SK-N-SH (cell line): ENCODE measurements at regions not wholly inside any gene's neighbourhood (a gene's known extent, or its start where the extent isn't known, plus 50 kb on each side); places are given as distances from the start of the nearest gene placed in this dataset.

Experiments used
- CTCF ChIA-PET: fragments of 300-600, 350-600 bp; formaldehyde crosslinking; extraction: SDS; loops from one replicate; lab custom pipeline; 2021; lab: Yijun Ruan, JAX
- POLR2A ChIA-PET: fragments of 350-600 bp; sonication (Branson Sonifier 250); formaldehyde crosslinking; extraction: SDS; loops from one replicate; lab custom pipeline; 2020; ENCODE audit warnings: antibody characterized with exemption, inconsistent platforms; lab: Yijun Ruan, JAX
- DNase-seq: peaks from one replicate; pipeline ENCODE4 v3.0.0; 2012
- H2AFZ ChIP-seq: fragments of 200-600 bp; sonication (generic); 2 replicates; pipeline ENCODE4 v1.8.1; 2016; ENCODE audit warnings: antibody characterized with exemption, mild to moderate bottlenecking, low read depth
- H3F3A ChIP-seq: fragments of 200-600 bp; sonication (generic); replicated peaks from 2 replicates; pipeline ENCODE3; 2016; ENCODE audit warnings: antibody characterized with exemption, mild to moderate bottlenecking; ENCODE audit not compliant: insufficient read depth
- H3K27ac ChIP-seq, 2 experiments: fragments of 200-500 bp in 1 of 2; fragments of 200-600 bp in 1 of 2; sonication (Bioruptor generic) in 1 of 2; sonication (generic), shearing (Covaris generic) in 1 of 2; 2 replicates each; pipeline versions ENCODE4 v1.5.1 to v1.6.1; 2014 to 2016; ENCODE audit warnings: low read depth in 2 of 2, inconsistent platforms in 1 of 2, low read length in 1 of 2, mild to moderate bottlenecking in 1 of 2, mixed read lengths in 1 of 2
- H3K27me3 ChIP-seq: fragments of 200-600 bp; sonication (generic), shearing (Covaris generic); 2 replicates; pipeline ENCODE4 v1.6.1; 2016; ENCODE audit warnings: mixed run types; ENCODE audit not compliant: insufficient read depth
- H3K36me3 ChIP-seq, 2 experiments: fragments of 200-500 bp in 1 of 2; fragments of 200-600 bp in 1 of 2; sonication (Bioruptor generic) in 1 of 2; sonication (generic) in 1 of 2; replicated peaks in 1 of 2; 2 replicates each; pipeline versions ENCODE3 to v1.5.1; 2014 to 2016; ENCODE audit warnings: low read length in 1 of 2, mild to moderate bottlenecking in 1 of 2; ENCODE audit not compliant: insufficient read depth in 2 of 2, control insufficient read depth in 1 of 2
- H3K4me1 ChIP-seq, 2 experiments: fragments of 200-500 bp in 1 of 2; fragments of 200-600 bp in 1 of 2; sonication (Bioruptor generic) in 1 of 2; sonication (generic), shearing (Covaris generic) in 1 of 2; 2 replicates each; pipeline versions ENCODE4 v1.5.1 to v1.6.1; 2014 to 2016; ENCODE audit warnings: low read depth in 1 of 2, low read length in 1 of 2, mixed run types in 1 of 2; ENCODE audit not compliant: insufficient read depth in 2 of 2, control insufficient read depth in 1 of 2
- H3K4me2 ChIP-seq: fragments of 200-600 bp; sonication (generic), shearing (Covaris generic); 2 replicates; pipeline ENCODE4 v1.6.1; 2017; ENCODE audit warnings: mixed run types
- H3K4me3 ChIP-seq, 2 experiments: fragments of 200-500 bp in 1 of 2; fragments of 200-600 bp in 1 of 2; sonication (Bioruptor generic) in 1 of 2; sonication (generic), shearing (Covaris generic) in 1 of 2; 2 replicates each; pipeline versions ENCODE4 v1.5.1 to v1.8.1; 2014 to 2016; ENCODE audit warnings: low read depth in 2 of 2, inconsistent platforms in 1 of 2, low read length in 1 of 2, mild to moderate bottlenecking in 1 of 2, mixed read lengths in 1 of 2, moderate library complexity in 1 of 2
- H3K79me2 ChIP-seq: fragments of 200-600 bp; sonication (generic); 2 replicates; pipeline ENCODE4 v1.8.1; 2017; ENCODE audit warnings: mild to moderate bottlenecking; ENCODE audit not compliant: insufficient read depth
- H3K9ac ChIP-seq: fragments of 200-600 bp; sonication (generic); 2 replicates; pipeline ENCODE4 v1.6.1; 2017; ENCODE audit warnings: mixed run types
- H3K9me2 ChIP-seq: fragments of 200-600 bp; sonication (generic); 2 replicates; pipeline ENCODE4 v1.6.1; 2017; ENCODE audit warnings: mixed run types
- H3K9me3 ChIP-seq: fragments of 200-600 bp; sonication (generic); 2 replicates; pipeline ENCODE4 v1.6.1; 2017; ENCODE audit warnings: mixed run types, mild to moderate bottlenecking, moderate library complexity
- H4K20me1 ChIP-seq: fragments of 200-600 bp; sonication (generic); 2 replicates; pipeline ENCODE4 v1.6.1; 2017; ENCODE audit warnings: mild to moderate bottlenecking, mixed run types; ENCODE audit not compliant: insufficient read depth
- CHD2 ChIP-seq: fragments of 150-350 bp; IDR thresholded peaks from 2 replicates; pipeline ENCODE4 v1.6.1; 2018; ENCODE audit warnings: low read length; ENCODE audit not compliant: partially characterized antibody
- CTCF ChIP-seq: fragments of 200-600 bp; sonication (generic); IDR thresholded peaks from 2 replicates; pipeline ENCODE4 v1.6.1; 2017; ENCODE audit warnings: antibody characterized with exemption, mild to moderate bottlenecking, moderate library complexity
- ELF1 ChIP-seq: IDR thresholded peaks from 2 replicates; pipeline ENCODE4 v1.4.0; 2012
- FOSL2 ChIP-seq: IDR thresholded peaks from 2 replicates; pipeline ENCODE4 v1.4.0; 2012; ENCODE audit warnings: low read depth, mild to moderate bottlenecking, moderate library complexity, borderline replicate concordance
- FOXJ3 ChIP-seq: sonication (generic); formaldehyde crosslinking; IDR thresholded peaks from 2 replicates; pipeline ENCODE4 v1.5.1; 2020; ENCODE audit warnings: mild to moderate bottlenecking, missing genetic modification reagents
- GABPA ChIP-seq: IDR thresholded peaks from 2 replicates; pipeline ENCODE4 v1.4.0; 2012; ENCODE audit warnings: low read depth, mild to moderate bottlenecking
- GATA2 ChIP-seq: sonication (generic); formaldehyde crosslinking; IDR thresholded peaks from 2 replicates; pipeline ENCODE4 v1.5.0; 2020; ENCODE audit warnings: mild to moderate bottlenecking, missing genetic modification reagents
- IRF3 ChIP-seq: fragments of 150-350 bp; IDR thresholded peaks from 2 replicates; pipeline ENCODE4 v1.6.1; 2016; ENCODE audit warnings: mild to moderate bottlenecking, low read depth, low read length
- MAX ChIP-seq: IDR thresholded peaks from 2 replicates; pipeline ENCODE4 v1.4.0; 2012; ENCODE audit warnings: low read depth
- NFIC ChIP-seq: IDR thresholded peaks from 2 replicates; pipeline ENCODE4 v1.4.0; 2012; ENCODE audit warnings: borderline replicate concordance
- NRF1 ChIP-seq: IDR thresholded peaks from 2 replicates; pipeline ENCODE4 v1.6.1; 2012; ENCODE audit warnings: low read depth, mild to moderate bottlenecking, low read length
- PBX3 ChIP-seq: IDR thresholded peaks from 2 replicates; pipeline ENCODE4; 2012
- RAD21 ChIP-seq: IDR thresholded peaks from 2 replicates; pipeline ENCODE4 v1.6.1; 2012; ENCODE audit warnings: mild to moderate bottlenecking, low read length
- SIN3A ChIP-seq: IDR thresholded peaks from 2 replicates; pipeline ENCODE4 v1.6.1; 2012; ENCODE audit warnings: low read depth, mild to moderate bottlenecking, low read length, moderate library complexity, borderline replicate concordance
- SMC3 ChIP-seq: IDR thresholded peaks from 2 replicates; pipeline ENCODE4 v1.6.1; 2012; ENCODE audit warnings: low read depth, low read length, improper control_type of control experiment
- TCF12 ChIP-seq: IDR thresholded peaks from 2 replicates; pipeline ENCODE4 v1.4.0; 2012
- TEAD4 ChIP-seq: IDR thresholded peaks from 2 replicates; pipeline ENCODE4 v1.4.0; 2012; ENCODE audit warnings: mild to moderate bottlenecking, borderline replicate concordance; ENCODE audit not compliant: insufficient read depth
- USF1 ChIP-seq: IDR thresholded peaks from 2 replicates; pipeline ENCODE4 v1.4.0; 2012; ENCODE audit warnings: low read depth, borderline replicate concordance
- USF2 ChIP-seq: fragments of 150-350 bp; IDR thresholded peaks from 2 replicates; pipeline ENCODE4 v1.6.1; 2017; ENCODE audit warnings: antibody characterized with exemption, low read length, low read depth, borderline replicate concordance
- YY1 ChIP-seq: IDR thresholded peaks from 2 replicates; pipeline ENCODE4 v1.4.0; 2012; ENCODE audit warnings: low read depth, mild to moderate bottlenecking
- WGBS: methylation state at CpG from one replicate; pipeline ENCODE4 v1.1.6; 2017; ENCODE audit warnings: low lambda C conversion rate; 5-methylcytosine and 5-hydroxymethylcytosine counted together

- Histone ChIP-seq H3F3A (no peaks in the 10 kb centered on the region), H4K20me1 (no peaks in the 10 kb centered on the region), H3K4me1 (no peaks in the 10 kb centered on the region; a peak in 1 of 4 replicates), H3K79me2 (no peaks in the 10 kb centered on the region), H3K27me3 (no peaks in the 10 kb centered on the region), H3K4me2 (no peak overlapping the region), H3K27ac (no peak overlapping the region), H2AFZ (no peak overlapping the region), H3K9ac (no peak overlapping the region), H3K9me2 (no peaks in the 10 kb centered on the region), H3K9me3 (no peaks in the 10 kb centered on the region), H3K4me3 (no peak overlapping the region), H3K36me3 (no peaks in the 10 kb centered on the region)
- no peak for DNase-seq
- ChIA-PET POLR2A (no interaction called here), CTCF (no interaction called here)
- no peak for TF ChIP-seq GABPA
- TF ChIP-seq NRF1, result no peak
- TF ChIP-seq PBX3, result no peak
- TF ChIP-seq MAX, result no peak
- no peak for TF ChIP-seq SIN3A
- TF ChIP-seq FOXJ3 (CRISPR knock-in tag), result no peak
- no peak for TF ChIP-seq CTCF
- TF ChIP-seq FOSL2, result no peak
- no peak for TF ChIP-seq USF2
- no peak for TF ChIP-seq SMC3
- no peak for TF ChIP-seq ELF1
- no peak for TF ChIP-seq NFIC
- no peak for TF ChIP-seq TCF12
- TF ChIP-seq USF1, result no peak
- WGBS, result 25% methylated on average over 7 of the region's 7 CpGs
Measured at GRCh38 chr4:45064741-45065140, 338.4 kb upstream of the GNPDA2 start.

- Histone ChIP-seq H3F3A (no peaks in the 10 kb centered on the region), H3K9me3 (no peaks in the 10 kb centered on the region; the same call in 1 of the 2 replicates), H4K20me1 (no peaks in the 10 kb centered on the region), H3K4me3 (no peak overlapping the region), H3K4me2 (no peak overlapping the region), H3K79me2 (no peaks in the 10 kb centered on the region), H3K36me3 (no peaks in the 10 kb centered on the region), H3K9ac (no peak overlapping the region), H3K9me2 (no peaks in the 10 kb centered on the region), H3K27ac (no peak overlapping the region), H3K4me1 (no peaks in the 10 kb centered on the region; a peak in 1 of 4 replicates), H2AFZ (no peak overlapping the region), H3K27me3 (no peaks in the 10 kb centered on the region)
- DNase-seq, result peak; percentile 26
- CTCF ChIA-PET, result no interaction called here
- POLR2A ChIA-PET, result no interaction called here
- 0% methylated on average over 1 of the region's 1 CpG for WGBS
- TF ChIP-seq CHD2, result no peak
- TF ChIP-seq YY1, result no peak
- TF ChIP-seq GATA2 (CRISPR knock-in tag), result peak; percentile 93
- no peak for TF ChIP-seq CTCF
- peak; percentile 73; the same call in 1 of the 2 replicates for TF ChIP-seq FOXJ3 (CRISPR knock-in tag)
- no peak for TF ChIP-seq USF2
- 0 out of 2 replicates have a peak, but pooled peaks have one; percentile 9 for TF ChIP-seq RAD21
- TF ChIP-seq TEAD4, result 0 out of 2 replicates have a peak, but pooled peaks have one; percentile 29
- no peak for TF ChIP-seq IRF3
Measured at GRCh38 chr4:45063696-45064095, 337.3 kb upstream of the GNPDA2 start.
